ENCODE measurements at regions not wholly inside any gene's neighbourhood (a gene's known extent, or its start where the extent isn't known, plus 50 kb on each side); places are given as distances from the start of the nearest gene placed in this dataset.
"Not testable (repeated sequence)": the region's sequence is repeated elsewhere in the genome, so short reads cannot be mapped to it uniquely, and the experiment has no call there.

- DNase-seq: no peak
Measured at GRCh38 chr5:89055695-89056085, 172.7 kb upstream of the MEF2C start.

GRCh38 chr5:89055015-89055694 lies 172.2 kb upstream of the MEF2C start:
- DNase-seq: no peak

GRCh38 chr5:89053547-89053946 lies 170.6 kb upstream of the MEF2C start:
- no peak for DNase-seq

GRCh38 chr5:89050062-89050461 lies 167.1 kb upstream of the MEF2C start:
- DNase-seq: not testable (repeated sequence)

GRCh38 chr5:89047571-89047970 lies 164.6 kb upstream of the MEF2C start:
- no peak for DNase-seq

- no peak for DNase-seq
Measured at GRCh38 chr5:89045216-89045615, 162.2 kb upstream of the MEF2C start.

GRCh38 chr5:89044674-89045200 lies 161.8 kb upstream of the MEF2C start:
- no peak for DNase-seq

- DNase-seq: no peak
Measured at GRCh38 chr5:89043676-89044075, 160.7 kb upstream of the MEF2C start.

- no peak for DNase-seq
Measured at GRCh38 chr5:89042746-89043145, 159.8 kb upstream of the MEF2C start.

GRCh38 chr5:89041976-89042375 lies 159.0 kb upstream of the MEF2C start:
- no peak for DNase-seq

- no peak for DNase-seq
Measured at GRCh38 chr5:89041249-89041779, 158.3 kb upstream of the MEF2C start.

- DNase-seq: no peak
Measured at GRCh38 chr5:89036704-89037489, 153.9 kb upstream of the MEF2C start.

- DNase-seq: no peak
Measured at GRCh38 chr5:89036166-89036565, 153.2 kb upstream of the MEF2C start.

GRCh38 chr5:89034588-89034987 lies 151.6 kb upstream of the MEF2C start:
- no peak for DNase-seq

- no peak for DNase-seq
Measured at GRCh38 chr5:89030798-89031197, 147.8 kb upstream of the MEF2C start.

- DNase-seq: no peak
Measured at GRCh38 chr5:89028595-89029285, 145.8 kb upstream of the MEF2C start.

- no peak for DNase-seq
Measured at GRCh38 chr5:89024045-89024444, 141.1 kb upstream of the MEF2C start.

GRCh38 chr5:89020926-89021610 lies 138.1 kb upstream of the MEF2C start:
- no peak for DNase-seq

- DNase-seq: no peak
Measured at GRCh38 chr5:89016741-89017303, 133.8 kb upstream of the MEF2C start.

GRCh38 chr5:89015409-89015808 lies 132.4 kb upstream of the MEF2C start:
- DNase-seq: no peak

GRCh38 chr5:89011778-89012711 lies 129.1 kb upstream of the MEF2C start:
- DNase-seq: no peak

Data from COR-L47 (cell line).